Small intestine (tissue), 7 donors: ENCODE measurements at regions not wholly inside any gene's neighbourhood (a gene's known extent, or its start where the extent isn't known, plus 50 kb on each side); places are given as distances from the start of the nearest gene placed in this dataset.

Source experiments
- DNase-seq, 2 donors: peaks; one replicate each; pipeline versions ENCODE4 v3.0.0 to v3.0.0-alpha.2; 2013
- FAIRE-seq: peaks from 2 replicates; lab custom pipeline; 2012; peaks lifted over from hg19 to GRCh38; lab: Jason Lieb, UNC
- H3K27ac ChIP-seq, 3 donors: one replicate each; pipeline ENCODE4 v1.5.1; 2013; ENCODE audit warnings: low read length in 2 of 3, mild to moderate bottlenecking in 2 of 3, control low read depth in 1 of 3, inconsistent platforms in 1 of 3, low read depth in 1 of 3, moderate library complexity in 1 of 3
- H3K27me3 ChIP-seq, 3 donors: one replicate each; pipeline ENCODE4 v1.6.1; 2013; ENCODE audit warnings: low read length in 3 of 3, inconsistent platforms in 1 of 3; ENCODE audit not compliant: control insufficient read depth in 3 of 3, insufficient read depth in 3 of 3
- H3K36me3 ChIP-seq, 3 donors: one replicate each; pipeline ENCODE4 v1.6.1; 2013; ENCODE audit warnings: low read length in 3 of 3, inconsistent platforms in 1 of 3, low read depth in 1 of 3, mild to moderate bottlenecking in 1 of 3, moderate library complexity in 1 of 3; ENCODE audit not compliant: control insufficient read depth in 3 of 3, insufficient read depth in 2 of 3
- H3K4me1 ChIP-seq, 3 donors: one replicate each; pipeline ENCODE4 v1.6.1; 2013; ENCODE audit warnings: low read length in 2 of 3, inconsistent platforms in 1 of 3, low read depth in 1 of 3, mild to moderate bottlenecking in 1 of 3, moderate library complexity in 1 of 3; ENCODE audit not compliant: control insufficient read depth in 3 of 3, insufficient read depth in 2 of 3
- H3K4me3 ChIP-seq, 3 donors: one replicate each; pipeline ENCODE4 v1.5.1; 2013; ENCODE audit warnings: low read length in 3 of 3, control low read depth in 1 of 3, inconsistent platforms in 1 of 3, low read depth in 1 of 3, mild to moderate bottlenecking in 1 of 3, moderate library complexity in 1 of 3
- H3K9me3 ChIP-seq, 2 donors: one replicate each; pipeline ENCODE4 v1.6.1; 2013; ENCODE audit warnings: low read depth in 1 of 2, low read length in 1 of 2; ENCODE audit not compliant: control insufficient read depth in 2 of 2, insufficient read depth in 1 of 2
- WGBS, 3 donors: extraction: QIAGEN DNeasy Blood & Tissue Kit; methylation state at CpG; one replicate each; pipeline ENCODE4 v1.1.7; 2013; 5-methylcytosine and 5-hydroxymethylcytosine counted together
- donor health status: healthy with polysubstance abuse.
- donor health status: control.
- donor health status: control.
- donor health status: Bipolar disorder and iron deficiency.
- donor health status: healthy.

GRCh38 chr5:87008751-87009560 lies 258.7 kb upstream of the RASA1 start:
- H3K27ac ChIP-seq: no peak overlapping the region
- FAIRE-seq: no peak

GRCh38 chr5:87010736-87011135 lies 256.9 kb upstream of the RASA1 start:
- Histone ChIP-seq H3K27me3 (no peaks in the 10 kb centered on the region), H3K4me1 (no peaks in the 10 kb centered on the region), H3K36me3 (no peaks in the 10 kb centered on the region), H3K27ac (no peak overlapping the region), H3K4me3 (no peak overlapping the region), H3K9me3 (no peaks in the 10 kb centered on the region)
- FAIRE-seq (no peak), DNase-seq (no peak)
- 42 to 71% (median 47%) methylated on average over 3 of the region's 3 CpGs for WGBS, 3 donors

More at GRCh38 chr5:87008751-87009560, 258.7 kb upstream of the RASA1 start:
- Histone ChIP-seq H3K4me3 (no peak overlapping the region), H3K36me3 (no peaks in the 10 kb centered on the region), H3K27me3 (no peaks in the 10 kb centered on the region), H3K4me1 (no peaks in the 10 kb centered on the region), H3K9me3 (no peaks in the 10 kb centered on the region)
- DNase-seq: no peak
- WGBS, 3 donors: 30 to 40% (median 40%) methylated on average over 5 of the region's 5 CpGs

- no peak overlapping the region for H3K27ac ChIP-seq
- FAIRE-seq (peak; percentile 81), DNase-seq (no peak)
- H3K27me3 ChIP-seq: no peaks in the 10 kb centered on the region
- H3K4me3 ChIP-seq: no peak overlapping the region
- 65 to 77% (median 74%) methylated on average over 1 of the region's 1 CpG for WGBS, 3 donors
- no peaks in the 10 kb centered on the region for H3K4me1 ChIP-seq
- H3K9me3 ChIP-seq: no peaks in the 10 kb centered on the region
- H3K36me3 ChIP-seq: no peaks in the 10 kb centered on the region
Measured at GRCh38 chr5:87015901-87016300, 251.8 kb upstream of the RASA1 start.

GRCh38 chr5:87020099-87020934 lies 247.4 kb upstream of the RASA1 start:
- DNase-seq (peak; percentile 11 to 37), FAIRE-seq (no peak)
- WGBS, 3 donors: 25 to 34% (median 30%) methylated on average over 4 of the region's 4 CpGs
- H3K9me3 ChIP-seq: no peaks in the 10 kb centered on the region
- no peaks in the 10 kb centered on the region for H3K36me3 ChIP-seq
- peak overlapping the region in 1 of 3 donors; percentile 15 for H3K27ac ChIP-seq
- no peaks in the 10 kb centered on the region for H3K27me3 ChIP-seq
- no peaks in the 10 kb centered on the region for H3K4me1 ChIP-seq
- H3K4me3 ChIP-seq: no peak overlapping the region

- DNase-seq (no peak), FAIRE-seq (no peak)
- Histone ChIP-seq H3K27ac (no peak overlapping the region), H3K9me3 (no peaks in the 10 kb centered on the region), H3K4me1 (no peaks in the 10 kb centered on the region), H3K36me3 (no peaks in the 10 kb centered on the region), H3K4me3 (no peak overlapping the region), H3K27me3 (no peaks in the 10 kb centered on the region)
- 62 to 65% (median 64%) methylated on average over 6 of the region's 6 CpGs for WGBS, 3 donors
Measured at GRCh38 chr5:87022415-87022814, 245.3 kb upstream of the RASA1 start.

- Histone ChIP-seq H3K27ac (no peak overlapping the region), H3K4me1 (no peaks in the 10 kb centered on the region), H3K9me3 (peaks cover 0 to 3% of the 10 kb centered on the region in 2 donors), H3K4me3 (no peak overlapping the region), H3K36me3 (no peaks in the 10 kb centered on the region), H3K27me3 (no peaks in the 10 kb centered on the region)
- WGBS, 3 donors: 57 to 59% (median 58%) methylated on average over 1 of the region's 1 CpG
- DNase-seq (no peak), FAIRE-seq (no peak)
Measured at GRCh38 chr5:87027570-87027969, 240.1 kb upstream of the RASA1 start.

- WGBS, 3 donors: 88 to 90% (median 89%) methylated on average over 7 of the region's 7 CpGs
- FAIRE-seq (no peak), DNase-seq (no peak)
- Histone ChIP-seq H3K27ac (no peak overlapping the region), H3K4me1 (no peaks in the 10 kb centered on the region), H3K9me3 (peaks cover 0 to 3% of the 10 kb centered on the region in 2 donors), H3K27me3 (no peaks in the 10 kb centered on the region), H3K4me3 (no peak overlapping the region), H3K36me3 (no peaks in the 10 kb centered on the region)
Measured at GRCh38 chr5:87029951-87030350, 237.7 kb upstream of the RASA1 start.

- Histone ChIP-seq H3K27me3 (no peaks in the 10 kb centered on the region), H3K9me3 (peaks cover 0 to 6% of the 10 kb centered on the region in 2 donors), H3K36me3 (no peaks in the 10 kb centered on the region), H3K4me1 (no peaks in the 10 kb centered on the region), H3K27ac (no peak overlapping the region), H3K4me3 (no peak overlapping the region)
- FAIRE-seq (no peak), DNase-seq (no peak)
- WGBS, 3 donors: 73 to 85% (median 84%) methylated on average over 7 of the region's 7 CpGs
Measured at GRCh38 chr5:87030699-87031098, 237.0 kb upstream of the RASA1 start.
